Tibial nerve (tissue), 3 donors: ENCODE measurements at regions not wholly inside any gene's neighbourhood (a gene's known extent, or its start where the extent isn't known, plus 50 kb on each side); places are given as distances from the start of the nearest gene placed in this dataset.

Source experiments
- CTCF ChIP-seq, 5 experiments: fragments of 200-600 bp in 3 of 5; fragments of 450-650 bp in 2 of 5; sonication (generic) in 3 of 5; IDR thresholded peaks; one replicate each; pipeline ENCODE4 v1.5.1; 2016 to 2019; ENCODE audit warnings: antibody characterized with exemption in 5 of 5, mild to moderate bottlenecking in 3 of 5, moderate library complexity in 2 of 5
- POLR2A ChIP-seq, 2 donors: fragments of 450-650 bp; IDR thresholded peaks; one replicate each; pipeline ENCODE4 v1.6.1; 2017; ENCODE audit warnings: antibody characterized with exemption in 2 of 2, mild to moderate bottlenecking in 2 of 2, moderate library complexity in 2 of 2

DNA sequence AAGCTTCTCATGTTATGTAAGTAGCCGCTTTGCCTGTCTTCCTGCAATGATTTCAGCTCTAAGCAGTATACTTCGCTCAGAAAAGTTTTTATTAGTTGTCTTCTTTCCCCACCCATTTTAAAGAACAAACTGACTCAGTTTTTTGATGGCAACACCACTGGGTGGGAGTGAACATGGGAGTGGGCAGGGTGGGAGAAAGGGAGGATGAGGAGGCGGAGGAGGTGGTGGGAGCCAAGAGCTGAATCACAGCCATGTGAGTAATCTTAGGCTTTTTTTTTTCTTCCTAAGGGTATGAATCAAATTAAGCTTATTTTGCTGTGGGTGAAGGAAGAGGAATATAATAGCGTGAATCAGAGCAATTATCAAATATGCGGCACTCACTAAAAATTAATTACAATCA lies 574.3 kb upstream of the DIPK2B start:
- TF ChIP-seq POLR2A (IDR thresholded peaks at IDR 0.05) (no peak), CTCF (IDR thresholded peaks at IDR 0.05) (no peak)
